IMR-90 (cell line): ENCODE measurements at regions not wholly inside any gene's neighbourhood (a gene's known extent, or its start where the extent isn't known, plus 50 kb on each side); places are given as distances from the start of the nearest gene placed in this dataset.

Experiments
- ATAC-seq: fragments of 200-7000 bp; cut with Tn5 transposase; 2 replicates; pipeline ENCODE4 v1.9.1; 2020; ENCODE audit warnings: low read depth, mild to moderate bottlenecking, moderate library complexity
- BruUV-seq: library from RNA; stranded (reverse); fragments of 400-500 nt; replicated peaks from 2 replicates; lab custom pipeline; 2021; lab: Mats Ljungman, UMichigan
- CTCF ChIA-PET: fragments of 300-600 bp; formaldehyde crosslinking; extraction: SDS; loops from one replicate; lab custom pipeline; 2021; ENCODE audit warnings: antibody characterized with exemption; lab: Yijun Ruan, JAX
- POLR2A ChIA-PET: fragments of 300-600 bp; sonication (Branson Sonifier 250); formaldehyde crosslinking; loops from one replicate; lab custom pipeline; 2022; ENCODE audit warnings: antibody characterized with exemption; ENCODE audit not compliant: unreplicated experiment; lab: Charles Lee
- DNase-seq: peaks from one replicate; pipeline ENCODE4 v3.0.0; 2013
- H2AFZ ChIP-seq: replicated peaks from 2 replicates; pipeline ENCODE3; 2013; ENCODE audit warnings: low read length, mild to moderate bottlenecking; ENCODE audit not compliant: poor library complexity
- H2AK5ac ChIP-seq: 2 replicates; pipeline ENCODE4 v1.6.1; 2013; ENCODE audit warnings: low read depth, low read length, inconsistent platforms
- H2AK9ac ChIP-seq: replicated peaks from 2 replicates; pipeline ENCODE3; 2013; ENCODE audit warnings: mild to moderate bottlenecking, low read depth, low read length, moderate library complexity; ENCODE audit not compliant: poor library complexity
- H2BK120ac ChIP-seq: 2 replicates; pipeline ENCODE4 v1.6.1; 2013; ENCODE audit warnings: low read depth, low read length, inconsistent platforms
- H2BK15ac ChIP-seq: 3 replicates; pipeline ENCODE4 v1.6.1; 2013; ENCODE audit warnings: low read depth, low read length, inconsistent platforms
- H2BK20ac ChIP-seq: 2 replicates; pipeline ENCODE4 v1.6.1; 2013; ENCODE audit warnings: low read depth, mild to moderate bottlenecking, inconsistent platforms, low read length, moderate library complexity
- H2BK5ac ChIP-seq: 2 replicates; pipeline ENCODE4 v1.6.1; 2013; ENCODE audit warnings: mild to moderate bottlenecking, low read depth, low read length, inconsistent platforms; ENCODE audit not compliant: poor library complexity, severe bottlenecking
- H3K14ac ChIP-seq: replicated peaks from 2 replicates; pipeline ENCODE4 v1.6.1; 2013; ENCODE audit warnings: low read depth, low read length, inconsistent platforms
- H3K18ac ChIP-seq: 2 replicates; pipeline ENCODE4 v1.6.1; 2013; ENCODE audit warnings: low read depth, low read length, control low read depth
- H3K23ac ChIP-seq: 2 replicates; pipeline ENCODE4 v1.6.1; 2013; ENCODE audit warnings: low read depth, low read length, inconsistent platforms
- H3K27ac ChIP-seq: 2 replicates; pipeline ENCODE4 v1.5.1; 2013; ENCODE audit warnings: mild to moderate bottlenecking, control low read depth, low read length; ENCODE audit not compliant: insufficient read depth
- H3K27me3 ChIP-seq: 2 replicates; pipeline ENCODE4 v1.6.1; 2013; ENCODE audit warnings: low read length; ENCODE audit not compliant: control insufficient read depth, insufficient read depth
- H3K36me3 ChIP-seq: 2 replicates; pipeline ENCODE4 v1.6.1; 2013; ENCODE audit warnings: low read length, mixed read lengths; ENCODE audit not compliant: control insufficient read depth, insufficient read depth
- H3K4ac ChIP-seq: 2 replicates; pipeline ENCODE4 v1.6.1; 2013; ENCODE audit warnings: low read depth, low read length, inconsistent platforms
- H3K4me1 ChIP-seq: 2 replicates; pipeline ENCODE4 v1.6.1; 2013; ENCODE audit warnings: low read length, mixed read lengths; ENCODE audit not compliant: control insufficient read depth, insufficient read depth
- H3K4me2 ChIP-seq: 2 replicates; pipeline ENCODE4 v1.6.1; 2013; ENCODE audit warnings: low read depth, mild to moderate bottlenecking, control low read depth, low read length, moderate library complexity
- H3K4me3 ChIP-seq: 2 replicates; pipeline ENCODE4 v1.5.1; 2013; ENCODE audit warnings: low read depth, mild to moderate bottlenecking, control low read depth, low read length, moderate library complexity; ENCODE audit not compliant: insufficient read depth
- H3K56ac ChIP-seq: 2 replicates; pipeline ENCODE4 v1.6.1; 2013; ENCODE audit warnings: low read length, inconsistent platforms; ENCODE audit not compliant: insufficient read depth; ENCODE audit errors: extremely low read depth
- H3K79me1 ChIP-seq, 2 experiments: 2 replicates each; pipeline ENCODE4 v1.6.1; 2013; ENCODE audit warnings: low read length in 2 of 2, inconsistent platforms in 1 of 2, low read depth in 1 of 2
- H3K9ac ChIP-seq: 2 replicates; pipeline ENCODE4 v1.6.1; 2013; ENCODE audit warnings: low read depth, low read length, control low read depth
- H3K9me1 ChIP-seq: 2 replicates; pipeline ENCODE4 v1.6.1; 2013; ENCODE audit warnings: low read length, inconsistent platforms; ENCODE audit not compliant: insufficient read depth
- H3K9me3 ChIP-seq: 2 replicates; pipeline ENCODE4 v1.6.1; 2013; ENCODE audit warnings: low read length; ENCODE audit not compliant: control insufficient read depth, insufficient read depth
- H4K20me1 ChIP-seq: 2 replicates; pipeline ENCODE4 v1.6.1; 2013; ENCODE audit warnings: low read length, inconsistent platforms; ENCODE audit not compliant: insufficient read depth
- H4K5ac ChIP-seq: 2 replicates; pipeline ENCODE4 v1.6.1; 2013; ENCODE audit warnings: mild to moderate bottlenecking, low read depth, low read length, control low read depth
- H4K8ac ChIP-seq, 2 experiments: 2 replicates each; pipeline ENCODE4 v1.6.1; 2013; ENCODE audit warnings: low read depth in 2 of 2, low read length in 2 of 2, control low read depth in 1 of 2, inconsistent platforms in 1 of 2
- H4K91ac ChIP-seq: 2 replicates; pipeline ENCODE4 v1.6.1; 2013; ENCODE audit warnings: low read depth, low read length, inconsistent platforms; ENCODE audit not compliant: insufficient read depth
- CEBPB ChIP-seq: IDR thresholded peaks from 2 replicates; pipeline ENCODE4 v1.6.1; 2012; ENCODE audit warnings: low read depth, low read length, improper control_type of control experiment
- FOS ChIP-seq: fragments of 150-350 bp; IDR thresholded peaks from 2 replicates; pipeline ENCODE4 v1.6.1; 2016; ENCODE audit warnings: low read depth, low read length
- MAZ ChIP-seq: IDR thresholded peaks from 2 replicates; pipeline ENCODE4 v1.6.1; 2012; ENCODE audit warnings: low read depth, mild to moderate bottlenecking, low read length, improper control_type of control experiment, moderate library complexity, borderline replicate concordance
- MXI1 ChIP-seq: IDR thresholded peaks from 2 replicates; pipeline ENCODE4 v1.6.1; 2012; ENCODE audit warnings: low read depth, mild to moderate bottlenecking, low read length, moderate library complexity, borderline replicate concordance
- RCOR1 ChIP-seq: IDR thresholded peaks from 2 replicates; pipeline ENCODE4 v1.6.1; 2012; ENCODE audit warnings: mild to moderate bottlenecking, low read length, improper control_type of control experiment; ENCODE audit not compliant: insufficient replicate concordance
- whole genome bisulfite sequencing, 2 experiments: methylation state at CpG; one replicate each; pipeline versions ENCODE4 v1.1.5 to v1.1.7; 2013; ENCODE audit warnings: missing lambda C conversion rate in 2 of 2; ENCODE audit not compliant: insufficient read length in 1 of 2; ENCODE audit errors: extremely low coverage in 2 of 2; 5-methylcytosine and 5-hydroxymethylcytosine counted together
- dilution Hi-C: fragments of 300-500 bp; cut with HindIII; formaldehyde crosslinking; loops from one replicate; pipeline ENCODE4 v1.14.3; 2018; ENCODE audit warnings: low sequenced_read_pairs; ENCODE audit not compliant: unreplicated experiment
- in situ Hi-C: fragments of 300-500 bp; cut with MboI; formaldehyde crosslinking; loops from 3 replicates; pipeline ENCODE4 v1.14.3; 2019; ENCODE audit warnings: low sequenced_read_pairs, inconsistent platforms, mixed read lengths
- intact Hi-C: fragments of 100-400 bp; cut with micrococcal nuclease; formaldehyde crosslinking; loops from 2 replicates; pipeline ENCODE4 v1.10.0; 2022

GRCh38 chr9:79135681-79136415 lies 435.9 kb upstream of the TLE4 start:
- POLR2A ChIA-PET, result no interaction called here

More at GRCh38 chr9:79135681-79136415, 435.9 kb upstream of the TLE4 start:
- dilution Hi-C loops (no loop called here), in situ Hi-C loops (loop anchor here (25.0 kb wide), 2 partner anchors 426 to 699 kb away; partner anchors contain the start of gene TLE4), intact Hi-C loops (loop anchor here (10.0 kb wide), 2 partner anchors 559 to 1039 kb away; no protein-coding TSS in a partner anchor)
- Histone ChIP-seq H3K9ac (no peak overlapping the region), H2BK5ac (no peak overlapping the region), H4K8ac (no peak overlapping the region), H3K9me1 (no peaks in the 10 kb centered on the region), H3K23ac (no peak overlapping the region), H3K36me3 (no peaks in the 10 kb centered on the region), H2AK9ac (no peak overlapping the region), H4K5ac (no peak overlapping the region), H4K20me1 (no peaks in the 10 kb centered on the region), H3K79me1 (no peaks in the 10 kb centered on the region), H3K27ac (no peak overlapping the region), H2AK5ac (no peak overlapping the region; the same call in 1 of the 2 replicates), H2BK15ac (no peak overlapping the region), H3K18ac (no peak overlapping the region), H3K4ac (no peak overlapping the region), H2BK20ac (no peak overlapping the region), H2BK120ac (no peak overlapping the region), H3K9me3 (no peaks in the 10 kb centered on the region), H3K4me3 (no peak overlapping the region), H4K91ac (no peak overlapping the region), H2AFZ (no peak overlapping the region), H3K14ac (no peak overlapping the region), H3K4me2 (no peak overlapping the region), H3K4me1 (no peaks in the 10 kb centered on the region; the same call in 1 of the 2 replicates), H3K56ac (no peak overlapping the region), H3K27me3 (no peaks in the 10 kb centered on the region)
- ATAC-seq (no peak), DNase-seq (no peak)
- no TSS peak for BruUV-seq
- CTCF ChIA-PET, result no interaction called here
- TF ChIP-seq RCOR1 (no peak), CEBPB (peak; percentile 70), FOS (no peak), MAZ (no peak), MXI1 (no peak)
- WGBS, 2 experiments, result no CpG with 5 or more reads among the region's 5 CpGs
